ENCODE measurements at regions not wholly inside any gene's neighbourhood (a gene's known extent, or its start where the extent isn't known, plus 50 kb on each side); places are given as distances from the start of the nearest gene placed in this dataset.

DNA sequence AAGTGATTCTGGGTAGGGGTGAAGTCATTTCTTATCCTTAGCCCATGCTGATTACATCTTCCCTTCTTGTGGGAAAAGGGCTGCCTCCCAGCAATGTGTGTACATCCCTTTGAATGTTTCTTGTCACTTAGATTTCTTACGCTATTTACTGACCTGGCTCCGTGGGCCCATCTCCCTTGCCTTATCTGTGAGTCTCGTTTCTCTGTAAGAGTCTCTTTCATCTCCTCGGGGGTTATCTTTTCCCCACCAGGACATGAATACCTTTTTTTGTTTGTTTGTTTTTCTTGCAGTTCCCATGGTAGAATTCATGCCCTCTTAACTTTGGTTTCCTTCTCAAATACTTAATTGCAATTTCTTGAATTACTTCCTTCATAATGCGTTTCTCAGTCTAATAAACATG, 107.7 kb downstream of the BAMBI start:
- Mint-ChIP-seq H3K4me1 (peaks cover 0 to 6% of the 10 kb centered on the region in 2 donors), H3K4me3 (no peak overlapping the region), H3K9me3 (no peaks in the 10 kb centered on the region), H3K36me3 (no peaks in the 10 kb centered on the region), H3K27me3 (ENCODE audit: low read depth in 2 of 2) (peaks cover 0 to 11% of the 10 kb centered on the region in 2 donors), H3K27ac (no peak overlapping the region)
- H3K4me1 ChIP-seq (ENCODE audit: control insufficient read depth, insufficient read depth, low read length), result no peaks in the 10 kb centered on the region
- intact Hi-C loops (cut with micrococcal nuclease), result no loop called here
- TF ChIP-seq, protein P1, sequence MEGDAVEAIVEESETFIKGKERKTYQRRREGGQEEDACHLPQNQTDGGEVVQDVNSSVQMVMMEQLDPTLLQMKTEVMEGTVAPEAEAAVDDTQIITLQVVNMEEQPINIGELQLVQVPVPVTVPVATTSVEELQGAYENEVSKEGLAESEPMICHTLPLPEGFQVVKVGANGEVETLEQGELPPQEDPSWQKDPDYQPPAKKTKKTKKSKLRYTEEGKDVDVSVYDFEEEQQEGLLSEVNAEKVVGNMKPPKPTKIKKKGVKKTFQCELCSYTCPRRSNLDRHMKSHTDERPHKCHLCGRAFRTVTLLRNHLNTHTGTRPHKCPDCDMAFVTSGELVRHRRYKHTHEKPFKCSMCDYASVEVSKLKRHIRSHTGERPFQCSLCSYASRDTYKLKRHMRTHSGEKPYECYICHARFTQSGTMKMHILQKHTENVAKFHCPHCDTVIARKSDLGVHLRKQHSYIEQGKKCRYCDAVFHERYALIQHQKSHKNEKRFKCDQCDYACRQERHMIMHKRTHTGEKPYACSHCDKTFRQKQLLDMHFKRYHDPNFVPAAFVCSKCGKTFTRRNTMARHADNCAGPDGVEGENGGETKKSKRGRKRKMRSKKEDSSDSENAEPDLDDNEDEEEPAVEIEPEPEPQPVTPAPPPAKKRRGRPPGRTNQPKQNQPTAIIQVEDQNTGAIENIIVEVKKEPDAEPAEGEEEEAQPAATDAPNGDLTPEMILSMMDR (IDR thresholded peaks at IDR 0.05), result no peak
- H3K36me3 ChIP-seq (ENCODE audit: control insufficient read depth, insufficient read depth, low read length), result no peaks in the 10 kb centered on the region
- no peaks in the 10 kb centered on the region for H3K9me3 ChIP-seq (ENCODE audit: control insufficient read depth, insufficient read depth, low read length)
- H3K27me3 ChIP-seq (ENCODE audit: control insufficient read depth, insufficient read depth, low read length), result no peaks in the 10 kb centered on the region
- H3K4me3 ChIP-seq (ENCODE audit: low read length), result no peak overlapping the region
- ATAC-seq, result no peak
- no peak overlapping the region for H3K27ac ChIP-seq (ENCODE audit: low read length)
- DNase-seq, result no peak
- WGBS (ENCODE audit: insufficient coverage), result 73% methylated on average over 5 of the region's 5 CpGs

DNA sequence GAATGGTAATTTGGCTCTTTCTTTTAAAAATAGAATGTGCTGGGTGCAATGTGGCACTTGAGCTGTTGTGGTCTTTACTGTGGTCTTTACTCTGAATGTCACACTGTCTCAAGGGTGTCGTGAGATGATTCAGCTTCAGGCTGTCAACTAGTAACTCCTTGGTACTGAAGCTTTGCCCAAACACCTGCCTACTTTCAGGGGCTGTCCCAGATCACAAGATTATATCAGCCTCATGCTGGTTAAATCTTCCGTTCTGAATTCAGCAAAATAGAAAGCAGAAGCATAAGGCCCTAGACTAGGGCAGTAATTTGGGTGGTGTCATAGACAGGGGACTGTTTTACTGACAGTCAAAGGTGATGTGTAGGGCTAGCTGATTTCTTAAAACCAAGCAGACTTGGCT, 110.9 kb downstream of the BAMBI start:
- H3K4me3 ChIP-seq (ENCODE audit: low read length), result no peak overlapping the region
- H3K27ac Mint-ChIP-seq, result no peak overlapping the region
- TF ChIP-seq, protein P1 (IDR thresholded peaks at IDR 0.05), result no peak
- H3K36me3 Mint-ChIP-seq, result no peaks in the 10 kb centered on the region
- H3K4me3 Mint-ChIP-seq, result no peak overlapping the region
- intact Hi-C loops (cut with micrococcal nuclease), result no loop called here
- H3K9me3 ChIP-seq (ENCODE audit: control insufficient read depth, insufficient read depth, low read length), result no peaks in the 10 kb centered on the region
- H3K9me3 Mint-ChIP-seq, result no peaks in the 10 kb centered on the region
- H3K4me1 ChIP-seq (ENCODE audit: control insufficient read depth, insufficient read depth, low read length), result no peaks in the 10 kb centered on the region
- H3K27me3 ChIP-seq (ENCODE audit: control insufficient read depth, insufficient read depth, low read length), result no peaks in the 10 kb centered on the region
- H3K36me3 ChIP-seq (ENCODE audit: control insufficient read depth, insufficient read depth, low read length), result no peaks in the 10 kb centered on the region
- peaks cover 0 to 6% of the 10 kb centered on the region in 2 donors for H3K4me1 Mint-ChIP-seq
- no peak overlapping the region for H3K27ac ChIP-seq (ENCODE audit: low read length)
- peaks cover 0 to 11% of the 10 kb centered on the region in 2 donors for H3K27me3 Mint-ChIP-seq (ENCODE audit: low read depth in 2 of 2)
- WGBS (ENCODE audit: insufficient coverage), result 12% methylated on average over 2 of the region's 2 CpGs
- DNase-seq (no peak), ATAC-seq (peak; percentile 38 to 64 (median 63))

DNA sequence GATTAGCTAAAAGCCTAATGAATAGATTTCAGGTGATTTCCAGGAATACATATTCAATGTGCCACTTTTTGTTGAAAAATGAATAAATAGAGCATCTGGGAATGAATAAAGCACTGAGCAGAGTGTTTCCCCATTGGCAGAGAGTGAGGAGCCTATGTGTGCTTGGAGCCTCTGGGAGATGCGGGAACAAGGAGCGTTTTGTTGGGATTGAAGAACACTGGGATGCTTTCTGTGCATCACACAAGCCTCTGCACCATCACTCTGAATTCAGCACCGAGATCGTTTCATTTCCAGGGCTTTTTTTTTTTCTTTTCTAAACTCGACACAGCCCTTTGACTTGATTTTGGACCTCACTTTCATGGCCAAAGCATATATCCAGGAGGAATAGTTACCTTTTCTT, 111.4 kb downstream of the BAMBI start:
- Histone ChIP-seq H3K27me3 (ENCODE audit: control insufficient read depth, insufficient read depth, low read length) (no peaks in the 10 kb centered on the region), H3K27ac (ENCODE audit: low read length) (no peak overlapping the region), H3K36me3 (ENCODE audit: control insufficient read depth, insufficient read depth, low read length) (no peaks in the 10 kb centered on the region), H3K4me1 (ENCODE audit: control insufficient read depth, insufficient read depth, low read length) (no peaks in the 10 kb centered on the region), H3K9me3 (ENCODE audit: control insufficient read depth, insufficient read depth, low read length) (no peaks in the 10 kb centered on the region), H3K4me3 (ENCODE audit: low read length) (no peak overlapping the region)
- no peaks in the 10 kb centered on the region for H3K36me3 Mint-ChIP-seq
- intact Hi-C loops (cut with micrococcal nuclease), result no loop called here
- WGBS (ENCODE audit: insufficient coverage), result 86% methylated on average over 5 of the region's 5 CpGs
- no peak overlapping the region for H3K4me3 Mint-ChIP-seq
- H3K4me1 Mint-ChIP-seq, result peaks cover 0 to 6% of the 10 kb centered on the region in 2 donors
- TF ChIP-seq, protein P1 (IDR thresholded peaks at IDR 0.05), result no peak
- DNase-seq (no peak), ATAC-seq (no peak)
- no peaks in the 10 kb centered on the region for H3K9me3 Mint-ChIP-seq
- H3K27ac Mint-ChIP-seq, result no peak overlapping the region
- peaks cover 0 to 11% of the 10 kb centered on the region in 2 donors for H3K27me3 Mint-ChIP-seq (ENCODE audit: low read depth in 2 of 2)

DNA sequence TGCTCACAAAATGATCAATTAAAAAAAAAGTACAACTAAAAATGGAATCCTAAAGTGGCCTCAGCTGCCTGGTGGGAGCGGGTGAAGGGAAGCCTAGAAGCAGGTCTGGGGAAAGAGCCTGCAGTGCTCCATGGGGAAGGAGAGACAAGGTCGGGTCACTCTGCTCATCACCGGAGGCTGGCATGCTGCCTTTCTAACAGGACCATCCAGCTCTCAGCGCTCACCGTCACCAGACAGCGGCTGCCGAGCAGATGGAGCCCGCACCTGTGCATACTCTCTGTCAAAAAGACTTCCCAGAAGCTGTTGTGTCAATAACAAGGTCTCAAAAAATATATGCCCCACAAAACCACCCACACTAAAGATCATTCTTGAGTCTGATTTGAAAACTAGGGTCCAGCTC, 112.8 kb downstream of the BAMBI start:
- Mint-ChIP-seq H3K36me3 (no peaks in the 10 kb centered on the region), H3K9me3 (no peaks in the 10 kb centered on the region), H3K27me3 (ENCODE audit: low read depth in 2 of 2) (peaks cover 0 to 9% of the 10 kb centered on the region in 2 donors), H3K4me3 (no peak overlapping the region), H3K4me1 (peaks cover 0 to 6% of the 10 kb centered on the region in 2 donors), H3K27ac (no peak overlapping the region)
- H3K9me3 ChIP-seq (ENCODE audit: control insufficient read depth, insufficient read depth, low read length), result no peaks in the 10 kb centered on the region
- H3K36me3 ChIP-seq (ENCODE audit: control insufficient read depth, insufficient read depth, low read length), result no peaks in the 10 kb centered on the region
- no peaks in the 10 kb centered on the region for H3K4me1 ChIP-seq (ENCODE audit: control insufficient read depth, insufficient read depth, low read length)
- WGBS (ENCODE audit: insufficient coverage), result 93% methylated on average over 8 of the region's 8 CpGs
- intact Hi-C loops (cut with micrococcal nuclease), result no loop called here
- ATAC-seq, result no peak
- TF ChIP-seq, protein P1 (IDR thresholded peaks at IDR 0.05), result no peak
- DNase-seq, result no peak
- no peaks in the 10 kb centered on the region for H3K27me3 ChIP-seq (ENCODE audit: control insufficient read depth, insufficient read depth, low read length)
- H3K4me3 ChIP-seq (ENCODE audit: low read length), result no peak overlapping the region
- no peak overlapping the region for H3K27ac ChIP-seq (ENCODE audit: low read length)

All from natural killer cell (primary cell).